Stimulated activated naive B cell treated with anti-CD40 and anti-IgM and Interleukin-4, amounts not matched to agents 10 μg/mL and 1 μg/mL and 100 μg/mL, for 72 hours (primary cell): ENCODE measurements at regions not wholly inside any gene's neighbourhood (a gene's known extent, or its start where the extent isn't known, plus 50 kb on each side); places are given as distances from the start of the nearest gene placed in this dataset.

Source experiments
- ATAC-seq, 2 donors: fragments of 150-1000 bp; cut with Tn5 transposase; replicated peaks; 2 replicates each; pipeline ENCODE4 v1.10.0; 2021; ENCODE audit warnings: moderate library complexity in 1 of 2
- DNase-seq: peaks from one replicate; pipeline ENCODE4 v3.0.0; 2021
- H3K27ac Mint-ChIP-seq: one replicate; pipeline ENCODE4 v1.8.0; 2022; ENCODE audit warnings: mild to moderate bottlenecking, mixed read lengths
- H3K27me3 Mint-ChIP-seq, 2 donors: one replicate each; pipeline ENCODE4 v1.8.0; 2022; ENCODE audit warnings: mixed read lengths in 2 of 2
- H3K36me3 Mint-ChIP-seq, 2 donors: one replicate each; pipeline ENCODE4 v1.8.0; 2022; ENCODE audit warnings: mixed read lengths in 2 of 2, mild to moderate bottlenecking in 1 of 2
- H3K4me1 Mint-ChIP-seq, 2 donors: one replicate each; pipeline ENCODE4 v1.8.0; 2022; ENCODE audit warnings: mixed read lengths in 2 of 2, mild to moderate bottlenecking in 1 of 2
- H3K4me3 Mint-ChIP-seq, 2 donors: one replicate each; pipeline ENCODE4 v1.8.0; 2022; ENCODE audit warnings: mild to moderate bottlenecking in 2 of 2, mixed read lengths in 2 of 2, moderate library complexity in 1 of 2
- H3K9me3 Mint-ChIP-seq, 2 donors: one replicate each; pipeline ENCODE4 v1.8.0; 2022; ENCODE audit warnings: mixed read lengths in 2 of 2, mild to moderate bottlenecking in 1 of 2

DNA sequence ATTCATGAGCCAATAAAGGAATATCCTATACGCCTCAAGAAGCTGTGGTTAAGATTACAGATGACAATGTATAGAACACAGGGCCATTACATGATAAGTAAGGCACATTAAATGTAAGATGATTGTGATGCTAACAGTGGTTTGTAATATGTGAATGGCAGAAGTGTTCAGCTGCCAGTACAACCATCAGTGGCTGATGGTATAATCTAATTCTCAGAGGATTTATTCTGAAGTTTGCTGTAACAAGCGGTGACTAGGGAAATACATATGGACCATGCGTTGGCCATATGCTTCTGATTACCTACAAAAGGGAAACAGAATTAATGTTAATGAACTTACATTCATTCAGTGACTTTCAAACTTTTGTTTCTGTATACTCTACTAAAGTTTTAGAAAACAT lies 750.8 kb upstream of the KLHL29 start:
- DNase-seq = no peak
- Mint-ChIP-seq H3K27ac (no peak overlapping the region), H3K27me3 (no peaks in the 10 kb centered on the region), H3K4me3 (no peak overlapping the region), H3K9me3 (no peaks in the 10 kb centered on the region), H3K4me1 (no peaks in the 10 kb centered on the region), H3K36me3 (no peaks in the 10 kb centered on the region)
- ATAC-seq = no peak

DNA sequence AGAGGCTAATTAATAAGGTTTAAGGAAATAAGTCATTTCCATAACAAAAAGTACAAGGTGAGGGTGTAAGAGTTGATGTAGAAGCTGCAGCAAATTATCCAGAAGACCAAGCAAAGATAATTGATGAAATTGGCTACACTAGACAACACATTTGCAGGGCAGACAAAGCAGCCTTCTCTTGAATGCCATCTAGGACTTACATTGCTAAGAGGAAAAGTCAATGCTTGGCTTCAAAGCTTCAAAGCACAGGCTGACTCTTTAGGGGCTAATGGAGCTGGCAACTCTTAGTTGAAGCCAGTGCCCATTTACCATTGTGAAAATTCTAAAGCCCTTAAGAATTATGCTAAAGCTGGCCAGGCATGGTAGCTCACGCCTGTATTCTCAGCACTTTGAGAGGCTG lies 728.6 kb upstream of the KLHL29 start:
- Mint-ChIP-seq H3K27me3 (no peaks in the 10 kb centered on the region), H3K9me3 (peaks cover 9 to 12% of the 10 kb centered on the region in 2 donors), H3K4me1 (no peaks in the 10 kb centered on the region), H3K4me3 (no peak overlapping the region), H3K27ac (no peak overlapping the region), H3K36me3 (no peaks in the 10 kb centered on the region)
- ATAC-seq (no peak), DNase-seq (no peak)

DNA sequence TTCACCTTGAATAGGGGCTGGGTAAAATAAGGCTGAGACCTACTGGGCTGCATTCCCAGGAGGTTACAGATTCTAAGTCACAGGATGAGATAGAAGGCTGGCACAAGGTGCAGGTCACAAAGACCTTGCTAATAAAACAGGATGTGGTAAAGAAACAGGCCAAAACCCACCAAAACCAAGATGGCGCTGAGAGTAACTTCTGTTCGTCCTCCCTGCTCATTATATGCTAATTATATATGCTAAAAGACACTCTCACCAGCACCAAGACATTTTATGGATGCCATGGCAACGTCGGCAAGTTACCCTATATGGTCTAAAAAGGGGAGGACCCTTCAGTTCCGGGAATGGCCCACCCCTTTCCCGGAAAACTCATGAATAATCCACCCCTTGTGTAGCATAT lies 711.5 kb upstream of the KLHL29 start:
- DNase-seq (no peak), ATAC-seq (no peak)

DNA sequence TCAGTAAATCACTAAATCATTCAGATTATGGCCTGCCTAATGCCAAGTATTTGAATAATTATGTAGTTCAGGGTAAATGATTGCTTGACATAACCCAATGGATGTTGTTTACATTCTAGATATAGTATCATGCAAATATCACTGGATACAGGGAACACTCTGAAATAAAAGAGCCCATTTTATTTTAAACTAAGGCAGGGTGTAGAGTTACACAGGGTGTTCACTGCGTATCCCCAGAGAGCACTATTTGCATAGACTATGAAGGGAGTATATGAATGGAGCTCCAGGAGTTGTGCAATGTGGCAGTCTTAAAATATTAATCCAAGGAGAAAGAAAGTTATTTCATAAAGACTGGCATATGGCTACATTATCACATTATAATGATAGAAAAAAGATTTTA lies 701.1 kb upstream of the KLHL29 start:
- H3K27me3 Mint-ChIP-seq = no peaks in the 10 kb centered on the region
- no peak overlapping the region for H3K4me3 Mint-ChIP-seq
- H3K36me3 Mint-ChIP-seq = no peaks in the 10 kb centered on the region
- H3K4me1 Mint-ChIP-seq = no peaks in the 10 kb centered on the region
- DNase-seq (no peak), ATAC-seq (no peak)
- peaks cover 2 to 3% of the 10 kb centered on the region in 2 donors for H3K9me3 Mint-ChIP-seq
- H3K27ac Mint-ChIP-seq = no peak overlapping the region

More for the DNA sequence above, 711.5 kb upstream of the KLHL29 start:
- no peak overlapping the region for H3K27ac Mint-ChIP-seq
- H3K36me3 Mint-ChIP-seq = no peaks in the 10 kb centered on the region
- H3K27me3 Mint-ChIP-seq = no peaks in the 10 kb centered on the region
- H3K4me1 Mint-ChIP-seq = no peaks in the 10 kb centered on the region
- H3K4me3 Mint-ChIP-seq = no peak overlapping the region
- H3K9me3 Mint-ChIP-seq = no peaks in the 10 kb centered on the region

DNA sequence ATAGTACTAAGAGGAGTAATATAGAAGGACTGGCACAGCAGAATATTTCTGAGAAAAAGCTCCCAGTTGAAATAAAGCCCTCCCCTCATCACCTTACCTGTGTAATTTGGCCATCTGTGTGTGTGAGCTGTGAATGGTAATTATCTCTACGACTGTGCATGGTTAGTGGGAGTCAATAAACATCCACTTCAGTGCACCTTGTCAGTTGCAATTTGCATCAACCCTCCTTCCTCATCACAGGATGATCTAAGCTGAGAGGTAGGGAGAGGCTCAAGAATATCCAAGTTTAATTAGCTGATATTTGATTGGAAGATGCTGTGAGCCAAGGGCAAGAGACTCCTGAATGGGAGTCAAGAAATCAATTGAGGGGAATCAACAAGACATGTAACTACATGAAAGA lies 694.9 kb upstream of the KLHL29 start:
- no peak for ATAC-seq
- no peaks in the 10 kb centered on the region for H3K27me3 Mint-ChIP-seq
- H3K9me3 Mint-ChIP-seq = peaks cover 0 to 3% of the 10 kb centered on the region in 2 donors
- H3K36me3 Mint-ChIP-seq = no peaks in the 10 kb centered on the region
- no peak overlapping the region for H3K27ac Mint-ChIP-seq
- no peak overlapping the region for H3K4me3 Mint-ChIP-seq
- no peaks in the 10 kb centered on the region for H3K4me1 Mint-ChIP-seq
- DNase-seq = no peak

DNA sequence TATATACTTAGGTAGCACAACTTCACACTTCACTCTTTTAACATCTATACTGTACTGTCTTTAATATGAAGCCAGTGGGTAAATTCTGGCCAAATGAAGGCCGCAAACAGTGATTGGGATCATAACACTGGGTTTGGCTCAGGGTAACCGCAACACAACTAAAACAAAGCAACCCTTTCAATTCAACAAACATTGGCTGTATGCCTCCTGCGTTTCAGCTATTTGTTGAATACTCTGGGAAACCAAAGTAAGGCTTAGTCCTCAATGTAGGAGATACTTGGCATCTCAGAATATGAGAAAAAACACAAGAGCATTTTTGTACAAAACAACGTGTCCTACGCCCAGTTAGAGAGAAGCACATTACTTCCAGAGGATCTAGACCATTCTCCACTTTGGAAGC lies 693.3 kb upstream of the KLHL29 start:
- no peaks in the 10 kb centered on the region for H3K36me3 Mint-ChIP-seq

DNA sequence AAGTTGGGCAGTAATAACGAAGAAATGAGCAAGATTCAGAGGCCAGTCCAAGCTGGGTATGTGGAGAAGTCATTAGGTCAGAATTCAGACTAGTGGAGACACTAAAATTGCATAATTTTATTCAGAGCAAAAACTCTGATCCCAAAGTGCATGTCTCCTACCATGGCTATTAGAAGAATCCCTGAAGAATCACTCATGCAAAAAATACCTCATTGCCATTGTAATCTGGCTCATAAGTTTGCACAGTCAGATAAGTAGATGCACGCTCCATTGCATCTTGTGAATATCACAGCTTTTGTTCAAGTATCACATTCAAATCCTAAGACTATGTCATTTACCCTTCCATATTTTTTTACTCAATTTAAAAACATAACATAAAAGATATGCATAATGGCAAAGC lies 692.2 kb upstream of the KLHL29 start:
- Mint-ChIP-seq H3K27me3 (no peaks in the 10 kb centered on the region), H3K27ac (no peak overlapping the region), H3K4me3 (no peak overlapping the region), H3K36me3 (no peaks in the 10 kb centered on the region), H3K9me3 (no peaks in the 10 kb centered on the region), H3K4me1 (no peaks in the 10 kb centered on the region)
- DNase-seq (no peak), ATAC-seq (no peak)

More for the DNA sequence above, 693.3 kb upstream of the KLHL29 start:
- Mint-ChIP-seq H3K27me3 (no peaks in the 10 kb centered on the region), H3K4me1 (no peaks in the 10 kb centered on the region), H3K9me3 (peaks cover 0 to 3% of the 10 kb centered on the region in 2 donors), H3K4me3 (no peak overlapping the region), H3K27ac (no peak overlapping the region)
- DNase-seq = no peak
- ATAC-seq = no peak

DNA sequence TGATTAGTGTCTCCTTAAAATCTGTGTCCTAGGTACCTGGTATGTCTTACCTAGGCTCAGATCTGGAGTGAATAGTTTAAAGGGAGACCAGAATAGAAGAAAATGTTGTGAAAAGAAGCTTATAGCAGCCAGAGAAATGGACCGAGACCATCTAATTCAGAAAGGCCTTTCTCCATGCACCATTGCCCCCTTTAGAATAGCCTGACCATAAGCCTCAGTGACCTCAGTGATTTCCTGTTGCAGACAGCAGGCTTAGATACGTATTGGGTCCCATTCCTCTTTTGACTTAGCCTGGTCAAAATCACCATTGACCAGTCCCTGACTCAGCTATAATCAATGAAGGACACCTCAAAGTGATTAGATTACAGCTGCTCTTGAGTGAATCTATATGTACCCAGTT lies 690.7 kb upstream of the KLHL29 start:
- H3K4me1 Mint-ChIP-seq = no peaks in the 10 kb centered on the region
- no peaks in the 10 kb centered on the region for H3K27me3 Mint-ChIP-seq
- ATAC-seq (no peak), DNase-seq (no peak)
- no peak overlapping the region for H3K27ac Mint-ChIP-seq
- H3K4me3 Mint-ChIP-seq = no peak overlapping the region
- no peaks in the 10 kb centered on the region for H3K36me3 Mint-ChIP-seq
- no peaks in the 10 kb centered on the region for H3K9me3 Mint-ChIP-seq

DNA sequence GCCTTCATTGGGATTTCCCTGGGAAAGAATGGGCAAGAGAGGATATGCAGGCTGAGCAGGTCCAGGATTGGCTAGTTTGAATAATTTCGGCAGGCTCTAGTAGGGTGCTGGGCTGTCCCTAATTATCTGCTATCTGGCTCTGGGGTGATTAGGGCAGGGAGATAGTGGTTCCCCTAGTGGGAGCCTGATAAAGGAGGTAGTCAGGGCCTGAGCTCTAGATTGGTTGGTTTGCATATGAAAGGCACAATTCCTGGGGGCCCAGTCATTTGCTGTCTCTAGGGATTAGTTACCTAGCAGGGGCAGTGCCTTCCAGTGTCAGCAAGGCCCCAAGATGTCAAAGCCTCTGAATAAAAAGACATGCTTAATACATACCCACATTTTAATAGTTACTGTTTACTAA lies 690.1 kb upstream of the KLHL29 start:
- Mint-ChIP-seq H3K4me3 (no peak overlapping the region), H3K27me3 (no peaks in the 10 kb centered on the region), H3K4me1 (no peaks in the 10 kb centered on the region), H3K27ac (peak overlapping the region; percentile 4), H3K36me3 (no peaks in the 10 kb centered on the region), H3K9me3 (no peaks in the 10 kb centered on the region)
- no peak for ATAC-seq
- no peak for DNase-seq

DNA sequence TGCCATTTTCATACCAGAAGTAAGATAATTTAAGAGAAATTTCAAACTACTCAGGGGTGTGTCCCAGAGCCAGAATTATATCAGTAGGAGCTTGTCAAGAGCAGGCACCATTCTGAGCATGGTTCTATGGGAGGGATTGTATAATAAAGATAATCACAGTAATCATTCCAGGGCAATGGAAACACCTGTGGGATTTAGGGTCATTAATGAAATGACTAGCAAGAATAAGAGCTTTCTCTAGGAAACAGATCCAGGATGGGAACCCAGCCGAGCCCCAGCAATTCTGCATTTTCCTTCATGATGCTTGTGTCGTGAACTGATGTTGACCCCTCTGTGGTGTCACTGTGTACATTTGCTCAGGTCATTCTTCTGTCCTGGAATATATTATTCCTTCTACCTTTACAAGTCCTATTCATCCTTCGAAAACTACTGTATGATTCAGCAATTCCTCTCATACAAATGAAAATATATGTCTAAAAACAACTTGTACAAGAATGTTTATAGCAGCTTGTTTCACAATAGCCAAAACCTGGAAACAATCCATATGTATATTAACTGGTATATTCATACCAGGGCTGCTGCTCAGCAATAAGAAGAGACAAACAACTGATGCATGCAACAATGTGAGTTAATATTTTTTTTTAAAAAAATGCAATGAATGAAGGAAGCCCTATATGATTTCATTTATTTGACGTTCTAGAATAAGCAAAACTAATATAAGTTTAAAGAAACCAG lies 687.8 kb upstream of the KLHL29 start:
- DNase-seq (no peak), ATAC-seq (no peak)
- Mint-ChIP-seq H3K4me3 (no peak overlapping the region), H3K27me3 (no peaks in the 10 kb centered on the region), H3K27ac (no peak overlapping the region), H3K9me3 (no peaks in the 10 kb centered on the region), H3K36me3 (no peaks in the 10 kb centered on the region), H3K4me1 (no peaks in the 10 kb centered on the region)

DNA sequence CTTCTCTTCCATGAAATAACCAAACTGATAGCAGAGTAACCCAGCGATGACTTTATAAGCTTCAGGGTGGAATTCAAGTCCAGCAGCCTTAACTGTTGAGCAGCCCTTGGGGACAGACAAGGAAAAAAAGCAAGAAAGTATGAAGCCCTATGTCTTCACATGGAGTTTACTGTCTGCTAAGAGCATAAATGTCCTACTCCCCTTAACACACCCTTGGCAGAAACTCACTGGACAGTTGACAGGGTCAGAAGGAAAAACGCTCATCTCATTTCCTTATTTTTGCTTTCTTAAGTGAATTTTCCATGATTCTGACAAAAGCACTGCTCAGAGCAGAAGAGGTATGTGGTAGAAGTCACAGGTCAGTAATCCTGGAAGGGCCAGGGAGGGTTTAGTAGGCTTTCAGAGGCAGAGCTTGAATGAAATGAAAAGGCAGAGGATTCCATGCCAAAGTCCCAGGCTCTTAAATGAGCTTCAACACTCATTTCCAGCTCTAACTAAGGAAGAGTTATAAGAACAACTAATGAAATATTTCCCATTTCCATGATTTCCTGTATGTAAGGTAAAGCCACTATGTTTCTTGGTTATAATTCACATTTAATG lies 683.3 kb upstream of the KLHL29 start:
- Mint-ChIP-seq H3K36me3 (no peaks in the 10 kb centered on the region), H3K9me3 (peaks cover 0 to 2% of the 10 kb centered on the region in 2 donors), H3K4me1 (no peaks in the 10 kb centered on the region), H3K27ac (no peak overlapping the region), H3K4me3 (no peak overlapping the region), H3K27me3 (no peaks in the 10 kb centered on the region)
- DNase-seq (no peak), ATAC-seq (no peak)

DNA sequence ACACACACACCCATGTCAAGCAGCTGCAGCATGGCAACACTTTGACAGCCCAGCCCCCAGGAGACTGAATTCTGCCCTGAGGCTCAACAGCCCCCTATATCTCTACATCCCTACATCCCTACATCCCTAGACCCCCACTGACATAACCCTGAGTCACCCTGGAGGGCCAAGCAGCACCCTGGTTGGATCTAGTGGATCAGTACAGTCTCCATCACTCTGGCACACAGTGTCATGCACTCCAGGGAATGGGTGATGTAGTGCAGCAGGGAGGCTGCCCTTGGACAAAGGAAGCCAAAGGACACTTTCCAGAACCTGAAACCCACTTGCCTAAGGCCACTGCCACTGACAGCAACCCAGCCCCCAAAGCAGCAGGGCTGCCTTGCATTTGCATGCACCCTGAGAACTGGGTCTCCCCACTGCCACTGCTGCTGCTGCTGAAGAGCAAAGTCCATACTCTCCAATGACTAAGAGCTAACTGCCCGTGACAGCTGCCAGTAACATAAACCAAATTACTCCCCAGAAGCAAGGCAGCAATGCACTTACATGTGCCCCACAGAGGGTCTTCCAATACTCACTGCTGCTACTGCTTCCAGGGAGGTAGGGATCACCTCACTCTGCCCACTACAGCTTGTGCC lies 681.6 kb upstream of the KLHL29 start:
- Mint-ChIP-seq H3K27me3 (no peaks in the 10 kb centered on the region), H3K36me3 (no peaks in the 10 kb centered on the region), H3K9me3 (peaks cover 6 to 8% of the 10 kb centered on the region in 2 donors), H3K27ac (no peak overlapping the region), H3K4me1 (no peaks in the 10 kb centered on the region), H3K4me3 (no peak overlapping the region)
- DNase-seq (no peak), ATAC-seq (peak in 1 of 2 donors; percentile 27)

DNA sequence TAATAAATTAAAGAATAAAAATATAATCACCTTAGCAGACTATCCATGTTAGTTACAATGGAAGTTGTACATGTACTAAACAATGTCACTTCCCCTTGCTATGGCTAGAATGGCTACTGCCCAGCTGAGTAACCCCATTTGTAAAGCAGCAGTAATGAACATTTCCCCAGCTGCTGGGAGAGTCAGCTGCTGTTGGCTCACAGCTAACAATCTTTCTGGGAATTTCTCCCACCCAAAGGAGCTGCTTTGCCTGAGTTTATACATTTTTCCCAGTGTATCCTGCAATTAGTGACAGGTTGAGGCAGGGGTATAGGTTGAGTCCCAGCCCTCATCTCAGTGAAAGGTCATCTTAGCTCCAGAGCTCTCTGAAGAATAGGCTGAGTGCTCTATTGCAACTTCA lies 665.6 kb upstream of the KLHL29 start:
- no peaks in the 10 kb centered on the region for H3K36me3 Mint-ChIP-seq

DNA sequence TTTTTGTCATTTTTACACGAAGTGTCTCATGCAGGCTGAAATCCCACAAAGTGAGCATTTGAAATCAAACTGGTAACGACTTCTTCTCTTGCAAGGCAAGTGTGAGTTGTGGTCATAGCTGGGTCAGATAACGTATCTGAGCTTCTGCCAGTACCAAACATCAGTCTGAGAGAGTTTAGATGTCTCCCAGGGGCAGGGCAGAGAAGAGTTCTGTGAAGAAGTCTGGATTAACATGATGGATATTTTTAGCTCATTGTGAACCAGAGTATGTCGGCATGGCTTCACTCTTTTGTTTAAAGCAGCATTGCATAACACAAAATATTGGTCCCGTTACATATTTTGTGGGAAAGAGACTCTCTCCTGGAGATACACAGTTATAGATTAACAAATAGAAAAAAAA lies 655.5 kb upstream of the KLHL29 start:
- no peak for DNase-seq
- Mint-ChIP-seq H3K4me3 (no peak overlapping the region), H3K27ac (no peak overlapping the region), H3K36me3 (no peaks in the 10 kb centered on the region), H3K9me3 (peaks cover 3 to 14% of the 10 kb centered on the region in 2 donors), H3K27me3 (no peaks in the 10 kb centered on the region), H3K4me1 (no peaks in the 10 kb centered on the region)
- no peak for ATAC-seq

More for the DNA sequence above, 665.6 kb upstream of the KLHL29 start:
- ATAC-seq (no peak), DNase-seq (no peak)
- Mint-ChIP-seq H3K27ac (no peak overlapping the region), H3K4me1 (no peaks in the 10 kb centered on the region), H3K9me3 (peaks cover 6 to 13% of the 10 kb centered on the region in 2 donors), H3K27me3 (no peaks in the 10 kb centered on the region), H3K4me3 (no peak overlapping the region)
